ENCODE measurements at regions not wholly inside any gene's neighbourhood (a gene's known extent, or its start where the extent isn't known, plus 50 kb on each side); places are given as distances from the start of the nearest gene placed in this dataset.

DNA sequence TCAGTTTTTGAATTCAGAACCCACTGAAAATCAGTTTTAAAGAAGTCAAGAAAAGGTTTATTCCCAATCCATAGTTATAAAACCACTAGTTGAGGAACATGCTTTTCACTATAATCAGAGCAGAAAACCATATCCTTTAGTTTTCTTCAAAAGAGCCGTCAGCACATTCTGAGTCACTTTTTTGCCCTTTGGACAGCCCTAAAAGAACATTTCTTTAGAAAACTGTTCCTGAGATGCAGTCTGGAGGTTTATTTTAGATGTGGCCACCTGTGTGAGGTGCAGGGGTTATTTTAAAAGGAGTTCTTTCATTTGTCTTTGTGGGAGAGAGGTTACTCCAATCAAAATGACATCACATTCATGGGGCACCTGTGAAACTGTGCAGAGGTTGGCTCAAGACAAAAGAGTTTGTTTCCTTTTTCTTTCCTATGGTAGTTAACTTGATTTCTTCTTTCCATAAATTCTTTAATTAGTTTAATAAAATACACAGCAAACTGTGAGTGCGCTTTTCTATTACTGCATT lies 221.6 kb upstream of the RPS23 start:
- no peaks in the 10 kb centered on the region for H4K20me1 ChIP-seq (ENCODE audit: insufficient read depth, low read length)
- no peak overlapping the region for H3K4me3 ChIP-seq (replicated peaks in 1 of 3; ENCODE audit: insufficient read depth in 1 of 3, low read depth in 2 of 3, low read length in 3 of 3)
- in situ Hi-C loops (cut with HindIII; ENCODE audit: extremely low pct_ligation_motif_present, low pct_unique_long_range_greater_than_20kb) (no loop called here), intact Hi-C loops (cut with micrococcal nuclease; ENCODE audit: unreplicated experiment) (loop anchor here (10.0 kb wide), 1 partner anchor 145 kb away; no protein-coding TSS in a partner anchor)
- H3K27ac ChIP-seq (ENCODE audit: extremely low read length, insufficient read depth, low read length), result no peak overlapping the region
- ChIA-PET POLR2A (no interaction called here), CTCF (ENCODE audit: low intra/inter-chr PET ratio, low total read pairs) (no interaction called here)
- DNase-seq (ENCODE audit: low spot score) (no peak), FAIRE-seq (no peak), ATAC-seq (no peak)
- no peaks in the 10 kb centered on the region for H3K79me2 ChIP-seq (ENCODE audit: insufficient read depth, low read length)
- BruUV-seq (replicated peaks), result no TSS peak
- H3K36me3 ChIP-seq (replicated peaks in 1 of 2; ENCODE audit: control insufficient read depth in 1 of 2, insufficient read depth in 2 of 2, low read length in 2 of 2), result no peaks in the 10 kb centered on the region
- H3K27me3 ChIP-seq (ENCODE audit: control insufficient read depth in 1 of 2, insufficient read depth in 2 of 2, low read length in 2 of 2), result no peaks in the 10 kb centered on the region
- H2AFZ ChIP-seq (ENCODE audit: low read length), result no peak overlapping the region
- 57% methylated on average over 2 of the region's 2 CpGs for WGBS (ENCODE audit: low lambda C conversion rate)
- no peaks in the 10 kb centered on the region for H3K4me1 ChIP-seq (ENCODE audit: insufficient read depth, low read length)
- H3K9ac ChIP-seq (ENCODE audit: insufficient read depth, low read depth, low read length), result no peak overlapping the region
- H3K9me3 ChIP-seq (ENCODE audit: low read length), result no peaks in the 10 kb centered on the region
- H3K4me2 ChIP-seq (ENCODE audit: low read depth, low read length), result no peak overlapping the region
- TF ChIP-seq SRSF9 (IDR thresholded peaks at IDR 0.05; ENCODE audit: borderline replicate concordance, insufficient read depth, low read depth, low read length, poor library complexity, severe bottlenecking) (no peak), RERE (CRISPR knock-in tag; IDR thresholded peaks at IDR 0.05; ENCODE audit: low read depth) (no peak), KAT7 (CRISPR knock-in tag; IDR thresholded peaks at IDR 0.05; ENCODE audit: borderline replicate concordance) (no peak), PAF1 (CRISPR knock-in tag; IDR thresholded peaks at IDR 0.05) (no peak), PHF21A (CRISPR knock-in tag; IDR thresholded peaks at IDR 0.05) (no peak), AGO2 (optimal IDR thresholded peaks at IDR 0.05; ENCODE audit: low read depth, low read length) (no peak), SNRNP70 (IDR thresholded peaks at IDR 0.05; ENCODE audit: low read depth, low read length) (no peak), PRDM4 (CRISPR knock-in tag; IDR thresholded peaks at IDR 0.05; ENCODE audit: borderline replicate concordance) (no peak), ARNT2 (CRISPR knock-in tag; IDR thresholded peaks at IDR 0.05; ENCODE audit: low read depth) (no peak), FLYWCH1 (CRISPR knock-in tag; IDR thresholded peaks at IDR 0.05) (no peak), NFRKB (IDR thresholded peaks at IDR 0.05) (no peak), MEIS2 (CRISPR knock-in tag; IDR thresholded peaks at IDR 0.05) (no peak), ZNF33B (CRISPR knock-in tag; IDR thresholded peaks at IDR 0.05) (no peak)
- TF ChIP-seq, protein P1, sequence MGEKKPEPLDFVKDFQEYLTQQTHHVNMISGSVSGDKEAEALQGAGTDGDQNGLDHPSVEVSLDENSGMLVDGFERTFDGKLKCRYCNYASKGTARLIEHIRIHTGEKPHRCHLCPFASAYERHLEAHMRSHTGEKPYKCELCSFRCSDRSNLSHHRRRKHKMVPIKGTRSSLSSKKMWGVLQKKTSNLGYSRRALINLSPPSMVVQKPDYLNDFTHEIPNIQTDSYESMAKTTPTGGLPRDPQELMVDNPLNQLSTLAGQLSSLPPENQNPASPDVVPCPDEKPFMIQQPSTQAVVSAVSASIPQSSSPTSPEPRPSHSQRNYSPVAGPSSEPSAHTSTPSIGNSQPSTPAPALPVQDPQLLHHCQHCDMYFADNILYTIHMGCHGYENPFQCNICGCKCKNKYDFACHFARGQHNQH (CRISPR knock-in tag; IDR thresholded peaks at IDR 0.05), result no peak
- TF ChIP-seq, protein P2, sequence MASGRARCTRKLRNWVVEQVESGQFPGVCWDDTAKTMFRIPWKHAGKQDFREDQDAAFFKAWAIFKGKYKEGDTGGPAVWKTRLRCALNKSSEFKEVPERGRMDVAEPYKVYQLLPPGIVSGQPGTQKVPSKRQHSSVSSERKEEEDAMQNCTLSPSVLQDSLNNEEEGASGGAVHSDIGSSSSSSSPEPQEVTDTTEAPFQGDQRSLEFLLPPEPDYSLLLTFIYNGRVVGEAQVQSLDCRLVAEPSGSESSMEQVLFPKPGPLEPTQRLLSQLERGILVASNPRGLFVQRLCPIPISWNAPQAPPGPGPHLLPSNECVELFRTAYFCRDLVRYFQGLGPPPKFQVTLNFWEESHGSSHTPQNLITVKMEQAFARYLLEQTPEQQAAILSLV (CRISPR knock-in tag; IDR thresholded peaks at IDR 0.05; ENCODE audit: borderline replicate concordance), result no peak

All from HepG2 (cell line).